Stimulated activated memory B cell treated with anti-CD40 and anti-IgM and Interleukin-4, amounts not matched to agents 10 μg/mL and 1 μg/mL and 100 μg/mL, for 72 hours (primary cell): ENCODE measurements at regions not wholly inside any gene's neighbourhood (a gene's known extent, or its start where the extent isn't known, plus 50 kb on each side); places are given as distances from the start of the nearest gene placed in this dataset.
A peak's percentile ranks its signal among the peaks of the same experiment; 100 is the strongest.
"Not testable (repeated sequence)": the region's sequence is repeated elsewhere in the genome, so short reads cannot be mapped to it uniquely, and the experiment has no call there.

ENCODE experiments used
- ATAC-seq: fragments of 150-1000 bp; cut with Tn5 transposase; 2 replicates; pipeline ENCODE4 v1.10.0; 2021
- H3K27ac Mint-ChIP-seq: one replicate; pipeline ENCODE4 v1.8.0; 2022; ENCODE audit warnings: mild to moderate bottlenecking, mixed read lengths
- H3K27me3 Mint-ChIP-seq: one replicate; pipeline ENCODE4 v1.8.0; 2022; ENCODE audit warnings: mixed read lengths
- H3K36me3 Mint-ChIP-seq: one replicate; pipeline ENCODE4 v1.8.0; 2022; ENCODE audit warnings: mixed read lengths
- H3K4me1 Mint-ChIP-seq: one replicate; pipeline ENCODE4 v1.8.0; 2022; ENCODE audit warnings: mixed read lengths
- H3K4me3 Mint-ChIP-seq: one replicate; pipeline ENCODE4 v1.8.0; 2022; ENCODE audit warnings: mild to moderate bottlenecking, moderate library complexity, mixed read lengths
- H3K9me3 Mint-ChIP-seq: one replicate; pipeline ENCODE4 v1.8.0; 2022; ENCODE audit warnings: mixed read lengths

GRCh38 chr15:88987934-88988671 lies 74.9 kb upstream of the MFGE8 start:
- peak; percentile 28 for ATAC-seq
- Mint-ChIP-seq H3K27ac (no peak overlapping the region), H3K4me3 (no peak overlapping the region), H3K4me1 (peaks cover 2% of the 10 kb centered on the region), H3K27me3 (peaks cover 23% of the 10 kb centered on the region), H3K9me3 (no peaks in the 10 kb centered on the region), H3K36me3 (no peaks in the 10 kb centered on the region)

GRCh38 chr15:88989578-88989977 lies 76.4 kb upstream of the MFGE8 start:
- no peaks in the 10 kb centered on the region for H3K36me3 Mint-ChIP-seq

GRCh38 chr15:88990185-88990679 lies 77.1 kb upstream of the MFGE8 start:
- Mint-ChIP-seq H3K4me1 (no peaks in the 10 kb centered on the region), H3K36me3 (no peaks in the 10 kb centered on the region), H3K9me3 (no peaks in the 10 kb centered on the region), H3K4me3 (no peak overlapping the region), H3K27ac (no peak overlapping the region), H3K27me3 (peaks cover 23% of the 10 kb centered on the region)
- ATAC-seq: no peak

More at GRCh38 chr15:88989578-88989977, 76.4 kb upstream of the MFGE8 start:
- Mint-ChIP-seq H3K4me3 (no peak overlapping the region), H3K4me1 (no peaks in the 10 kb centered on the region), H3K27ac (no peak overlapping the region), H3K27me3 (peaks cover 23% of the 10 kb centered on the region), H3K9me3 (no peaks in the 10 kb centered on the region)
- ATAC-seq: no peak

GRCh38 chr15:88992216-88992615 lies 79.0 kb upstream of the MFGE8 start:
- Mint-ChIP-seq H3K36me3 (no peaks in the 10 kb centered on the region), H3K27me3 (peaks cover 30% of the 10 kb centered on the region), H3K27ac (no peak overlapping the region), H3K9me3 (no peaks in the 10 kb centered on the region), H3K4me1 (no peaks in the 10 kb centered on the region), H3K4me3 (no peak overlapping the region)
- no peak for ATAC-seq

- H3K27me3 Mint-ChIP-seq: peaks cover 37% of the 10 kb centered on the region
- no peaks in the 10 kb centered on the region for H3K4me1 Mint-ChIP-seq
- no peaks in the 10 kb centered on the region for H3K9me3 Mint-ChIP-seq
- H3K4me3 Mint-ChIP-seq: no peak overlapping the region
- H3K27ac Mint-ChIP-seq: no peak overlapping the region
- ATAC-seq: no peak
- no peaks in the 10 kb centered on the region for H3K36me3 Mint-ChIP-seq
These were observed 79.8 kb upstream of the MFGE8 start for GRCh38 chr15:88992912-88993376.

GRCh38 chr15:88993662-88994061 lies 80.5 kb upstream of the MFGE8 start:
- Mint-ChIP-seq H3K9me3 (no peaks in the 10 kb centered on the region), H3K4me1 (peaks cover under 1% of the 10 kb centered on the region), H3K27ac (no peak overlapping the region), H3K4me3 (no peak overlapping the region), H3K27me3 (peaks cover 43% of the 10 kb centered on the region), H3K36me3 (no peaks in the 10 kb centered on the region)
- ATAC-seq: no peak

GRCh38 chr15:88994286-88994685 lies 81.1 kb upstream of the MFGE8 start:
- no peaks in the 10 kb centered on the region for H3K36me3 Mint-ChIP-seq
- H3K4me3 Mint-ChIP-seq: no peak overlapping the region
- peaks cover 4% of the 10 kb centered on the region for H3K4me1 Mint-ChIP-seq
- no peak overlapping the region for H3K27ac Mint-ChIP-seq
- ATAC-seq: no peak
- peaks cover 43% of the 10 kb centered on the region for H3K27me3 Mint-ChIP-seq
- no peaks in the 10 kb centered on the region for H3K9me3 Mint-ChIP-seq

- no peak for ATAC-seq
- peaks cover 4% of the 10 kb centered on the region for H3K4me1 Mint-ChIP-seq
- no peaks in the 10 kb centered on the region for H3K36me3 Mint-ChIP-seq
- H3K27ac Mint-ChIP-seq: no peak overlapping the region
- H3K9me3 Mint-ChIP-seq: no peaks in the 10 kb centered on the region
- peaks cover 36% of the 10 kb centered on the region for H3K27me3 Mint-ChIP-seq
- no peak overlapping the region for H3K4me3 Mint-ChIP-seq
These were observed 82.3 kb upstream of the MFGE8 start for GRCh38 chr15:88995449-88995848.

GRCh38 chr15:88997531-88997930 lies 84.4 kb upstream of the MFGE8 start:
- Mint-ChIP-seq H3K4me3 (no peak overlapping the region), H3K9me3 (no peaks in the 10 kb centered on the region), H3K27me3 (peaks cover 26% of the 10 kb centered on the region), H3K4me1 (peaks cover 9% of the 10 kb centered on the region), H3K36me3 (no peaks in the 10 kb centered on the region), H3K27ac (no peak overlapping the region)
- ATAC-seq: no peak

GRCh38 chr15:88998980-88999713 lies 86.0 kb upstream of the MFGE8 start:
- Mint-ChIP-seq H3K27ac (no peak overlapping the region), H3K9me3 (no peaks in the 10 kb centered on the region), H3K27me3 (peaks cover 23% of the 10 kb centered on the region), H3K4me3 (no peak overlapping the region), H3K36me3 (no peaks in the 10 kb centered on the region), H3K4me1 (peaks cover 13% of the 10 kb centered on the region)
- ATAC-seq: no peak

- not testable (repeated sequence) for H3K36me3 Mint-ChIP-seq, H3K27ac Mint-ChIP-seq, H3K4me3 Mint-ChIP-seq, ATAC-seq, H3K9me3 Mint-ChIP-seq
- peaks cover 36% of the 10 kb centered on the region for H3K27me3 Mint-ChIP-seq
- peaks cover 13% of the 10 kb centered on the region for H3K4me1 Mint-ChIP-seq
These were observed 86.5 kb upstream of the ABHD2 start for GRCh38 chr15:89001708-89002275.

GRCh38 chr15:89002281-89002761 lies 85.9 kb upstream of the ABHD2 start:
- Mint-ChIP-seq H3K27me3 (peaks cover 33% of the 10 kb centered on the region), H3K27ac (peak overlapping the region; percentile 15), H3K36me3 (no peaks in the 10 kb centered on the region), H3K4me1 (peaks cover 13% of the 10 kb centered on the region), H3K4me3 (no peak overlapping the region), H3K9me3 (no peaks in the 10 kb centered on the region)
- ATAC-seq: peak; percentile 69

- peaks cover 13% of the 10 kb centered on the region for H3K4me1 Mint-ChIP-seq
These were observed 85.4 kb upstream of the ABHD2 start for GRCh38 chr15:89002830-89003229.

GRCh38 chr15:89003865-89004725 lies 84.2 kb upstream of the ABHD2 start:
- ATAC-seq: peak; percentile 49
- Mint-ChIP-seq H3K36me3 (no peaks in the 10 kb centered on the region), H3K27ac (no peak overlapping the region), H3K4me1 (peaks cover 9% of the 10 kb centered on the region), H3K27me3 (peaks cover 35% of the 10 kb centered on the region), H3K9me3 (no peaks in the 10 kb centered on the region), H3K4me3 (no peak overlapping the region)

More at GRCh38 chr15:89002830-89003229, 85.4 kb upstream of the ABHD2 start:
- H3K4me3 Mint-ChIP-seq: no peak overlapping the region
- H3K27ac Mint-ChIP-seq: peak overlapping the region; percentile 15
- H3K36me3 Mint-ChIP-seq: no peaks in the 10 kb centered on the region
- peaks cover 33% of the 10 kb centered on the region for H3K27me3 Mint-ChIP-seq
- ATAC-seq: peak; percentile 35
- H3K9me3 Mint-ChIP-seq: no peaks in the 10 kb centered on the region

GRCh38 chr15:89004726-89005030 lies 83.6 kb upstream of the ABHD2 start:
- Mint-ChIP-seq H3K27ac (no peak overlapping the region), H3K27me3 (peaks cover 41% of the 10 kb centered on the region), H3K4me3 (no peak overlapping the region), H3K36me3 (no peaks in the 10 kb centered on the region), H3K4me1 (peaks cover 9% of the 10 kb centered on the region), H3K9me3 (no peaks in the 10 kb centered on the region)
- ATAC-seq: no peak
